Calu3 (cell line): ENCODE measurements at regions not wholly inside any gene's neighbourhood (a gene's known extent, or its start where the extent isn't known, plus 50 kb on each side); places are given as distances from the start of the nearest gene placed in this dataset.
"Not testable (repeated sequence)": the region's sequence is repeated elsewhere in the genome, so short reads cannot be mapped to it uniquely, and the experiment has no call there.

Experiments used
- BruUV-seq: library from RNA; stranded (reverse); fragments of 400-500 nt; replicated peaks from 2 replicates; lab custom pipeline; 2021; lab: Mats Ljungman, UMichigan
- CTCF ChIA-PET: fragments of 300-600 bp; sonication (Branson Sonifier 250); formaldehyde crosslinking; loops from one replicate; lab custom pipeline; 2022; ENCODE audit warnings: antibody characterized with exemption; lab: Charles Lee
- DNase-seq: peaks from one replicate; pipeline ENCODE4 v3.0.0; 2022
- H3K27ac Mint-ChIP-seq: one replicate; pipeline ENCODE4 v1.8.0; 2022; ENCODE audit warnings: mixed read lengths; ENCODE audit not compliant: unreplicated experiment
- H3K27me3 Mint-ChIP-seq: one replicate; pipeline ENCODE4 v1.8.0; 2022; ENCODE audit warnings: mixed read lengths; ENCODE audit not compliant: unreplicated experiment
- H3K36me3 Mint-ChIP-seq: one replicate; pipeline ENCODE4 v1.8.0; 2022; ENCODE audit warnings: mild to moderate bottlenecking, moderate library complexity, mixed read lengths; ENCODE audit not compliant: insufficient read depth, unreplicated experiment
- H3K4me1 Mint-ChIP-seq: one replicate; pipeline ENCODE4 v1.8.0; 2022; ENCODE audit warnings: mild to moderate bottlenecking, low read depth, mixed read lengths; ENCODE audit not compliant: unreplicated experiment
- H3K4me3 Mint-ChIP-seq: one replicate; pipeline ENCODE4 v1.8.0; 2022; ENCODE audit warnings: mild to moderate bottlenecking, low read depth, moderate library complexity, mixed read lengths; ENCODE audit not compliant: unreplicated experiment
- H3K9me3 Mint-ChIP-seq: one replicate; pipeline ENCODE4 v1.8.0; 2022; ENCODE audit warnings: low read depth, mixed read lengths; ENCODE audit not compliant: unreplicated experiment
- intact Hi-C: fragments of 100-400 bp; cut with micrococcal nuclease; formaldehyde crosslinking; loops from one replicate; pipeline ENCODE4 v1.10.0; 2022; ENCODE audit not compliant: unreplicated experiment
- TF ChIP-seq, protein P1 (sequence below): fragments of 200-600 bp; IDR thresholded peaks from one replicate; pipeline ENCODE4 v1.8.0; 2022; ENCODE audit warnings: antibody characterized with exemption; ENCODE audit not compliant: unreplicated experiment

DNA sequence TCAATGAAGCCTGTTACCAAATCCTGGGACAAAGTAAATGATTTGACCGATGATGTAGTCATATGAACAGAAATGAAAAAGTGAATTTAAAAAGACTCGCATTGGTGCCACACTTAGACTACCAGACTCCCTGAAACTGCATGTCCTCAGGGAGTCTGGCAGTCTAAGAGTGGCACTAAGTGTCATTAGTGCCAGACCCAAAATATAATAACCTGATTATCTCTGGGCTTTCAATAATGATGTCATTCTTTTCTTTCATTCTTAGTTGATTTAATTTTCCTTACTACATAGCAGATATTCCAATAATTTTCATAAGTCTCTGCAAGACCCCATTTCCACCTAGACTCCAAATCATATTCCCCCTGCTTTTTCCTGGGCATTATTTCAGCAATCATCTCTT is 59.0 kb downstream of the OR2K2 start:
- Mint-ChIP-seq H3K4me1 (no peaks in the 10 kb centered on the region), H3K4me3 (no peak overlapping the region), H3K27me3 (no peaks in the 10 kb centered on the region), H3K27ac (no peak overlapping the region), H3K9me3 (peaks cover 2% of the 10 kb centered on the region), H3K36me3 (no peaks in the 10 kb centered on the region)
- DNase-seq: no peak
- TF ChIP-seq, protein P1, sequence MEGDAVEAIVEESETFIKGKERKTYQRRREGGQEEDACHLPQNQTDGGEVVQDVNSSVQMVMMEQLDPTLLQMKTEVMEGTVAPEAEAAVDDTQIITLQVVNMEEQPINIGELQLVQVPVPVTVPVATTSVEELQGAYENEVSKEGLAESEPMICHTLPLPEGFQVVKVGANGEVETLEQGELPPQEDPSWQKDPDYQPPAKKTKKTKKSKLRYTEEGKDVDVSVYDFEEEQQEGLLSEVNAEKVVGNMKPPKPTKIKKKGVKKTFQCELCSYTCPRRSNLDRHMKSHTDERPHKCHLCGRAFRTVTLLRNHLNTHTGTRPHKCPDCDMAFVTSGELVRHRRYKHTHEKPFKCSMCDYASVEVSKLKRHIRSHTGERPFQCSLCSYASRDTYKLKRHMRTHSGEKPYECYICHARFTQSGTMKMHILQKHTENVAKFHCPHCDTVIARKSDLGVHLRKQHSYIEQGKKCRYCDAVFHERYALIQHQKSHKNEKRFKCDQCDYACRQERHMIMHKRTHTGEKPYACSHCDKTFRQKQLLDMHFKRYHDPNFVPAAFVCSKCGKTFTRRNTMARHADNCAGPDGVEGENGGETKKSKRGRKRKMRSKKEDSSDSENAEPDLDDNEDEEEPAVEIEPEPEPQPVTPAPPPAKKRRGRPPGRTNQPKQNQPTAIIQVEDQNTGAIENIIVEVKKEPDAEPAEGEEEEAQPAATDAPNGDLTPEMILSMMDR: no peak
- CTCF ChIA-PET: no interaction called here
- intact Hi-C loops: no loop called here
- no TSS peak for BruUV-seq

GRCh38 chr9:111266024-111266423 is 64.0 kb downstream of the OR2K2 start:
- H3K27ac Mint-ChIP-seq, H3K27me3 Mint-ChIP-seq, H3K9me3 Mint-ChIP-seq, H3K36me3 Mint-ChIP-seq, BruUV-seq, intact Hi-C loops, CTCF ChIA-PET, H3K4me1 Mint-ChIP-seq, H3K4me3 Mint-ChIP-seq, DNase-seq: not testable (repeated sequence)

GRCh38 chr9:111263116-111263515 is 66.9 kb downstream of the OR2K2 start:
- BruUV-seq: no TSS peak
- intact Hi-C loops: no loop called here
- no peaks in the 10 kb centered on the region for H3K36me3 Mint-ChIP-seq
- H3K4me3 Mint-ChIP-seq: no peak overlapping the region
- TF ChIP-seq, protein P1: no peak
- H3K27me3 Mint-ChIP-seq: no peaks in the 10 kb centered on the region
- peaks cover 2% of the 10 kb centered on the region for H3K9me3 Mint-ChIP-seq
- H3K27ac Mint-ChIP-seq: no peak overlapping the region
- H3K4me1 Mint-ChIP-seq: no peaks in the 10 kb centered on the region
- DNase-seq: no peak
- CTCF ChIA-PET: no interaction called here

GRCh38 chr9:111258875-111259271 is 71.2 kb downstream of the OR2K2 start:
- Mint-ChIP-seq H3K4me1 (no peaks in the 10 kb centered on the region), H3K36me3 (no peaks in the 10 kb centered on the region), H3K27ac (no peak overlapping the region), H3K9me3 (no peaks in the 10 kb centered on the region), H3K27me3 (no peaks in the 10 kb centered on the region), H3K4me3 (no peak overlapping the region)
- CTCF ChIA-PET: no interaction called here
- BruUV-seq: no TSS peak
- DNase-seq: no peak
- TF ChIP-seq, protein P1: no peak
- intact Hi-C loops: no loop called here

DNA sequence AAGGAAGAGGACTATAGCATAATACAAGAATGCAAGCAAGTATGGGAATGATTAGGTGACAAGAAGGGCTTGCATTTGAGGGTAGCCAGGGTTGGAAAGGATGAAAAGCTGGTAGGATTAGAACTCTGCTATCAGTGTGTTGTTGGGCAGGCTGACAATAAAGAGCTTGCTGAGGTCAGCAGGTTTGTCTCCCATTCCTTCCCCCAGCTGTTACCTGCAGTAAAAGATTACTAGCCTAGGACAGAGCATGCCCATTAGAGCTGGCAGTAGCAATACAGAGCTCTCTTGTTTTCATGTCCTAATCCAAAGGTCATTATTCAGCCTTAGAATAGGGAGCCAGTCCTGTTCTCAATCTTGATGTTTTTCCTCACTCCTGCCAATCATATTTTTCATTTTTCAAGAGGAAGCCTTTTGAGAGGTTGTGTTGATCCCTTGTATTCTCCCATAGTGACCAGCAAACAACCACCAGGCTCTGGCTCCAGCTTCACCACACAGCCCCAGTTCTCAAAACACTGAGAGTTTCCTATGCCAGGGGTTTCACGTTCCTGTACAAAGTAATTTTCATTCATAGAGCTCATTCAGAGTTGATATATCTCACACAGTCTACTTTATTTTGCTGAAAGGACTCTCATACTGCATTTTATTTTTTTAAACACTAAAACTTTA is 71.7 kb downstream of the OR2K2 start:
- Mint-ChIP-seq H3K27ac (no peak overlapping the region), H3K4me3 (no peak overlapping the region), H3K4me1 (no peaks in the 10 kb centered on the region), H3K9me3 (no peaks in the 10 kb centered on the region), H3K27me3 (no peaks in the 10 kb centered on the region), H3K36me3 (no peaks in the 10 kb centered on the region)
- no peak for DNase-seq
- intact Hi-C loops: no loop called here
- TF ChIP-seq, protein P1: no peak
- CTCF ChIA-PET: no interaction called here
- no TSS peak for BruUV-seq
